Ishikawa (cell line): ENCODE measurements at regions not wholly inside any gene's neighbourhood (a gene's known extent, or its start where the extent isn't known, plus 50 kb on each side); places are given as distances from the start of the nearest gene placed in this dataset.

ENCODE experiments used
- FOXM1 ChIP-seq: IDR thresholded peaks from 2 replicates; pipeline ENCODE4 v1.6.1; 2012; ENCODE audit warnings: low read depth, borderline replicate concordance
- YY1 ChIP-seq: IDR thresholded peaks from 2 replicates; pipeline ENCODE4 v1.6.1; 2012; ENCODE audit warnings: low read depth

- no peak for TF ChIP-seq FOXM1
- no peak for TF ChIP-seq YY1
Observed at GRCh38 chr1:239067058-239067457, 319.3 kb upstream of the CHRM3 start.
